ENCODE measurements at regions not wholly inside any gene's neighbourhood (a gene's known extent, or its start where the extent isn't known, plus 50 kb on each side); places are given as distances from the start of the nearest gene placed in this dataset.

DNA sequence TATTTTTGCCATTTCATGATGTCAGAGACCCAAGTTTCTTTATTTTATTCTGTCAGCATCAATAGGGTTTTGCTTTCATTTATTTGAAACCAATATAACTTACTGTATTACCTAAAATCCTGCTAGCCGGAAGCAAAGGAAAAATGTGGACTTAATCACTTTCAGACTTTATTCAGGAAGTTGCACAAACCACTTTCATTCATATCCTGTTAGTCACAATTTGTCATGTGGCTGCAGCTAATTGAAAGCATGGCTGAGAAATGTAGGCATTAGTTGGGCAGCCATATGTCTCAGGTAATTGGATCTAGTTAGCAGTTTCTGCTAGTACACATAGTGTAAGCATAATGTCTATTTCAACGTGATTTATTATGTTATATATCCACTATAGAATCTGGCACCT is 462.3 kb upstream of the SGO1 start:
- no CpG with 5 or more reads among the region's 2 CpGs for WGBS (ENCODE audit: extremely low coverage, insufficient read length, low lambda C conversion rate)
- H3K27me3 ChIP-seq (ENCODE audit: insufficient read depth, low read length), result no peaks in the 10 kb centered on the region
- no peaks in the 10 kb centered on the region for H3K9me3 ChIP-seq (ENCODE audit: control insufficient read depth, low read depth, low read length)
- H3K4me2 ChIP-seq (ENCODE audit: insufficient read depth, insufficient read length, low read length), result no peak overlapping the region
- no peak overlapping the region for H2BK120ac ChIP-seq (ENCODE audit: low read depth, low read length, poor library complexity, severe bottlenecking)
- TF ChIP-seq, protein P1, sequence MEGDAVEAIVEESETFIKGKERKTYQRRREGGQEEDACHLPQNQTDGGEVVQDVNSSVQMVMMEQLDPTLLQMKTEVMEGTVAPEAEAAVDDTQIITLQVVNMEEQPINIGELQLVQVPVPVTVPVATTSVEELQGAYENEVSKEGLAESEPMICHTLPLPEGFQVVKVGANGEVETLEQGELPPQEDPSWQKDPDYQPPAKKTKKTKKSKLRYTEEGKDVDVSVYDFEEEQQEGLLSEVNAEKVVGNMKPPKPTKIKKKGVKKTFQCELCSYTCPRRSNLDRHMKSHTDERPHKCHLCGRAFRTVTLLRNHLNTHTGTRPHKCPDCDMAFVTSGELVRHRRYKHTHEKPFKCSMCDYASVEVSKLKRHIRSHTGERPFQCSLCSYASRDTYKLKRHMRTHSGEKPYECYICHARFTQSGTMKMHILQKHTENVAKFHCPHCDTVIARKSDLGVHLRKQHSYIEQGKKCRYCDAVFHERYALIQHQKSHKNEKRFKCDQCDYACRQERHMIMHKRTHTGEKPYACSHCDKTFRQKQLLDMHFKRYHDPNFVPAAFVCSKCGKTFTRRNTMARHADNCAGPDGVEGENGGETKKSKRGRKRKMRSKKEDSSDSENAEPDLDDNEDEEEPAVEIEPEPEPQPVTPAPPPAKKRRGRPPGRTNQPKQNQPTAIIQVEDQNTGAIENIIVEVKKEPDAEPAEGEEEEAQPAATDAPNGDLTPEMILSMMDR (conservative IDR thresholded peaks at IDR 0.05), result no peak
- no peak overlapping the region for H2AK5ac ChIP-seq (ENCODE audit: insufficient read length, low read length)
- no peak overlapping the region for H3K23ac ChIP-seq (ENCODE audit: insufficient read length, low read depth, low read length)
- no peaks in the 10 kb centered on the region for H3K4me1 ChIP-seq (ENCODE audit: insufficient read depth, low read length)
- no peaks in the 10 kb centered on the region for H3K79me1 ChIP-seq (ENCODE audit: insufficient read depth, low read depth, low read length, poor library complexity, severe bottlenecking)
- no peak overlapping the region for H2BK12ac ChIP-seq (ENCODE audit: insufficient read length, low read depth, low read length)
- Mint-ChIP-seq H3K27me3 (ENCODE audit: low read depth) (no peaks in the 10 kb centered on the region), H3K4me3 (no peak overlapping the region), H3K36me3 (ENCODE audit: insufficient read depth in 1 of 3, low read depth in 3 of 3) (no peaks in the 10 kb centered on the region), H3K27ac (no peak overlapping the region), H3K9me3 (no peaks in the 10 kb centered on the region), H3K4me1 (no peaks in the 10 kb centered on the region)
- no peak overlapping the region for H3K56ac ChIP-seq (ENCODE audit: insufficient read length, low read depth, low read length)
- H2BK15ac ChIP-seq (ENCODE audit: low read depth, low read length), result no peak overlapping the region
- H4K5ac ChIP-seq (ENCODE audit: insufficient read length, low read depth, low read length), result no peak overlapping the region
- H3K79me2 ChIP-seq (ENCODE audit: insufficient read depth, low read length), result no peaks in the 10 kb centered on the region
- H3K23me2 ChIP-seq (ENCODE audit: insufficient read length, low read depth, low read length, poor library complexity, severe bottlenecking), result no peaks in the 10 kb centered on the region
- H2AFZ ChIP-seq (ENCODE audit: low read length), result no peak overlapping the region
- no peak overlapping the region for H3K18ac ChIP-seq (ENCODE audit: insufficient read length, low read depth, low read length)
- no peak for DNase-seq
- no peaks in the 10 kb centered on the region for H4K20me1 ChIP-seq (ENCODE audit: control insufficient read depth, insufficient read depth, insufficient read length)
- H2BK20ac ChIP-seq (ENCODE audit: low read depth, low read length, poor library complexity, severe bottlenecking), result no peak overlapping the region
- no peak overlapping the region for H3T11ph ChIP-seq (ENCODE audit: low read length)
- no peak overlapping the region for H3K14ac ChIP-seq (ENCODE audit: insufficient read depth, low read length)
- no peak overlapping the region for H2BK5ac ChIP-seq (ENCODE audit: insufficient read length, low read length)
- no peak overlapping the region for H3K9ac ChIP-seq (ENCODE audit: extremely low read depth, insufficient read length, low read length)
- no peak overlapping the region for H4K8ac ChIP-seq (replicated peaks; ENCODE audit: insufficient read length, low read depth, low read length)
- H3K27ac ChIP-seq (ENCODE audit: insufficient read length, low read depth, low read length), result no peak overlapping the region
- H4K91ac ChIP-seq (ENCODE audit: insufficient read length, low read depth, low read length), result no peak overlapping the region
- H3K4ac ChIP-seq (ENCODE audit: low read depth, low read length), result no peak overlapping the region

All from H9 (cell line).